Ascending aorta (tissue), 2 donors: ENCODE measurements at regions not wholly inside any gene's neighbourhood (a gene's known extent, or its start where the extent isn't known, plus 50 kb on each side); places are given as distances from the start of the nearest gene placed in this dataset.

Source experiments
- DNase-seq, 2 donors: peaks; one replicate each; pipeline ENCODE4 v3.0.0-alpha.2; 2019; ENCODE audit warnings: low spot score in 2 of 2
- H3K27ac ChIP-seq, 2 donors: fragments of 200-600 bp; sonication (generic); one replicate each; pipeline ENCODE4 v1.5.1; 2016 to 2017; ENCODE audit warnings: mild to moderate bottlenecking in 1 of 2
- H3K27me3 ChIP-seq: fragments of 200-600 bp; sonication (generic); one replicate; pipeline ENCODE4 v1.5.1; 2017
- H3K36me3 ChIP-seq, 2 donors: fragments of 200-600 bp; sonication (generic); one replicate each; pipeline ENCODE4 v1.5.1; 2016
- H3K4me1 ChIP-seq, 2 donors: fragments of 200-600 bp; sonication (generic); one replicate each; pipeline ENCODE4 v1.5.1; 2016 to 2017; ENCODE audit warnings: mild to moderate bottlenecking in 1 of 2
- H3K4me3 ChIP-seq, 2 donors: fragments of 200-600 bp; sonication (generic); one replicate each; pipeline ENCODE4 v1.5.1; 2016 to 2017; ENCODE audit warnings: mild to moderate bottlenecking in 1 of 2
- H3K9me3 ChIP-seq, 2 donors: fragments of 200-600 bp; sonication (generic); one replicate each; pipeline ENCODE4 v1.5.1; 2016
- CTCF ChIP-seq, 3 experiments: fragments of 200-600 bp in 2 of 3; fragments of 450-650 bp in 1 of 3; sonication (generic) in 2 of 3; IDR thresholded peaks; one replicate each; pipeline ENCODE4 v1.5.1; 2016 to 2019; ENCODE audit warnings: antibody characterized with exemption in 3 of 3, mild to moderate bottlenecking in 1 of 3, moderate library complexity in 1 of 3
- intact Hi-C: fragments of 100-400 bp; cut with DNase I; formaldehyde crosslinking; loops from one replicate; pipeline ENCODE4 v1.15.1; 2023

- Histone ChIP-seq H3K36me3 (no peaks in the 10 kb centered on the region), H3K9me3 (no peaks in the 10 kb centered on the region), H3K4me1 (no peaks in the 10 kb centered on the region), H3K27ac (no peak overlapping the region), H3K4me3 (no peak overlapping the region), H3K27me3 (no peaks in the 10 kb centered on the region)
- no peak for TF ChIP-seq CTCF (IDR thresholded peaks at IDR 0.05)
- DNase-seq, result no peak
- intact Hi-C loops, result no loop called here
Measured at GRCh38 chr1:231093156-231093922, 53.3 kb upstream of the FAM89A start.

GRCh38 chr1:231092380-231092779, 52.3 kb upstream of the FAM89A start:
- no peak for DNase-seq
- intact Hi-C loops, result no loop called here
- no peak overlapping the region for H3K27ac ChIP-seq
- H3K36me3 ChIP-seq, result no peaks in the 10 kb centered on the region
- no peak for TF ChIP-seq CTCF (IDR thresholded peaks at IDR 0.05)
- no peak overlapping the region for H3K4me3 ChIP-seq
- no peaks in the 10 kb centered on the region for H3K4me1 ChIP-seq
- H3K9me3 ChIP-seq, result no peaks in the 10 kb centered on the region
- H3K27me3 ChIP-seq, result no peaks in the 10 kb centered on the region

- peak in 1 of 3 experiments; percentile 22 for TF ChIP-seq CTCF (IDR thresholded peaks at IDR 0.05)
- Histone ChIP-seq H3K9me3 (no peaks in the 10 kb centered on the region), H3K4me1 (no peaks in the 10 kb centered on the region), H3K27me3 (no peaks in the 10 kb centered on the region), H3K4me3 (no peak overlapping the region), H3K36me3 (no peaks in the 10 kb centered on the region), H3K27ac (no peak overlapping the region)
- intact Hi-C loops, result no loop called here
- DNase-seq, result no peak
Measured at GRCh38 chr1:231091831-231092301, 51.8 kb upstream of the FAM89A start.

- Histone ChIP-seq H3K4me3 (no peak overlapping the region), H3K27me3 (no peaks in the 10 kb centered on the region), H3K4me1 (no peaks in the 10 kb centered on the region), H3K27ac (no peak overlapping the region), H3K36me3 (no peaks in the 10 kb centered on the region), H3K9me3 (no peaks in the 10 kb centered on the region)
- intact Hi-C loops, result no loop called here
- DNase-seq, result no peak
- TF ChIP-seq CTCF (IDR thresholded peaks at IDR 0.05), result no peak
Measured at GRCh38 chr1:231091415-231091814, 51.4 kb upstream of the FAM89A start.
